IMR-90 (cell line): ENCODE measurements at regions not wholly inside any gene's neighbourhood (a gene's known extent, or its start where the extent isn't known, plus 50 kb on each side); places are given as distances from the start of the nearest gene placed in this dataset.

Source experiments
- ATAC-seq: fragments of 200-7000 bp; cut with Tn5 transposase; 2 replicates; pipeline ENCODE4 v1.9.1; 2020; ENCODE audit warnings: low read depth, mild to moderate bottlenecking, moderate library complexity
- BruUV-seq: library from RNA; stranded (reverse); fragments of 400-500 nt; replicated peaks from 2 replicates; lab custom pipeline; 2021; lab: Mats Ljungman, UMichigan
- CTCF ChIA-PET: fragments of 300-600 bp; formaldehyde crosslinking; extraction: SDS; loops from one replicate; lab custom pipeline; 2021; ENCODE audit warnings: antibody characterized with exemption; lab: Yijun Ruan, JAX
- POLR2A ChIA-PET: fragments of 300-600 bp; sonication (Branson Sonifier 250); formaldehyde crosslinking; loops from one replicate; lab custom pipeline; 2022; ENCODE audit warnings: antibody characterized with exemption; ENCODE audit not compliant: unreplicated experiment; lab: Charles Lee
- DNase-seq: peaks from one replicate; pipeline ENCODE4 v3.0.0; 2013
- H2AFZ ChIP-seq: replicated peaks from 2 replicates; pipeline ENCODE3; 2013; ENCODE audit warnings: low read length, mild to moderate bottlenecking; ENCODE audit not compliant: poor library complexity
- H2AK5ac ChIP-seq: 2 replicates; pipeline ENCODE4 v1.6.1; 2013; ENCODE audit warnings: low read depth, low read length, inconsistent platforms
- H2AK9ac ChIP-seq: replicated peaks from 2 replicates; pipeline ENCODE3; 2013; ENCODE audit warnings: mild to moderate bottlenecking, low read depth, low read length, moderate library complexity; ENCODE audit not compliant: poor library complexity
- H2BK120ac ChIP-seq: 2 replicates; pipeline ENCODE4 v1.6.1; 2013; ENCODE audit warnings: low read depth, low read length, inconsistent platforms
- H2BK15ac ChIP-seq: 3 replicates; pipeline ENCODE4 v1.6.1; 2013; ENCODE audit warnings: low read depth, low read length, inconsistent platforms
- H2BK20ac ChIP-seq: 2 replicates; pipeline ENCODE4 v1.6.1; 2013; ENCODE audit warnings: low read depth, mild to moderate bottlenecking, inconsistent platforms, low read length, moderate library complexity
- H2BK5ac ChIP-seq: 2 replicates; pipeline ENCODE4 v1.6.1; 2013; ENCODE audit warnings: mild to moderate bottlenecking, low read depth, low read length, inconsistent platforms; ENCODE audit not compliant: poor library complexity, severe bottlenecking
- H3K14ac ChIP-seq: replicated peaks from 2 replicates; pipeline ENCODE4 v1.6.1; 2013; ENCODE audit warnings: low read depth, low read length, inconsistent platforms
- H3K18ac ChIP-seq: 2 replicates; pipeline ENCODE4 v1.6.1; 2013; ENCODE audit warnings: low read depth, low read length, control low read depth
- H3K23ac ChIP-seq: 2 replicates; pipeline ENCODE4 v1.6.1; 2013; ENCODE audit warnings: low read depth, low read length, inconsistent platforms
- H3K27ac ChIP-seq: 2 replicates; pipeline ENCODE4 v1.5.1; 2013; ENCODE audit warnings: mild to moderate bottlenecking, control low read depth, low read length; ENCODE audit not compliant: insufficient read depth
- H3K27me3 ChIP-seq: 2 replicates; pipeline ENCODE4 v1.6.1; 2013; ENCODE audit warnings: low read length; ENCODE audit not compliant: control insufficient read depth, insufficient read depth
- H3K36me3 ChIP-seq: 2 replicates; pipeline ENCODE4 v1.6.1; 2013; ENCODE audit warnings: low read length, mixed read lengths; ENCODE audit not compliant: control insufficient read depth, insufficient read depth
- H3K4ac ChIP-seq: 2 replicates; pipeline ENCODE4 v1.6.1; 2013; ENCODE audit warnings: low read depth, low read length, inconsistent platforms
- H3K4me1 ChIP-seq: 2 replicates; pipeline ENCODE4 v1.6.1; 2013; ENCODE audit warnings: low read length, mixed read lengths; ENCODE audit not compliant: control insufficient read depth, insufficient read depth
- H3K4me2 ChIP-seq: 2 replicates; pipeline ENCODE4 v1.6.1; 2013; ENCODE audit warnings: low read depth, mild to moderate bottlenecking, control low read depth, low read length, moderate library complexity
- H3K4me3 ChIP-seq: 2 replicates; pipeline ENCODE4 v1.5.1; 2013; ENCODE audit warnings: low read depth, mild to moderate bottlenecking, control low read depth, low read length, moderate library complexity; ENCODE audit not compliant: insufficient read depth
- H3K56ac ChIP-seq: 2 replicates; pipeline ENCODE4 v1.6.1; 2013; ENCODE audit warnings: low read length, inconsistent platforms; ENCODE audit not compliant: insufficient read depth; ENCODE audit errors: extremely low read depth
- H3K79me1 ChIP-seq, 2 experiments: 2 replicates each; pipeline ENCODE4 v1.6.1; 2013; ENCODE audit warnings: low read length in 2 of 2, inconsistent platforms in 1 of 2, low read depth in 1 of 2
- H3K9ac ChIP-seq: 2 replicates; pipeline ENCODE4 v1.6.1; 2013; ENCODE audit warnings: low read depth, low read length, control low read depth
- H3K9me1 ChIP-seq: 2 replicates; pipeline ENCODE4 v1.6.1; 2013; ENCODE audit warnings: low read length, inconsistent platforms; ENCODE audit not compliant: insufficient read depth
- H3K9me3 ChIP-seq: 2 replicates; pipeline ENCODE4 v1.6.1; 2013; ENCODE audit warnings: low read length; ENCODE audit not compliant: control insufficient read depth, insufficient read depth
- H4K20me1 ChIP-seq: 2 replicates; pipeline ENCODE4 v1.6.1; 2013; ENCODE audit warnings: low read length, inconsistent platforms; ENCODE audit not compliant: insufficient read depth
- H4K5ac ChIP-seq: 2 replicates; pipeline ENCODE4 v1.6.1; 2013; ENCODE audit warnings: mild to moderate bottlenecking, low read depth, low read length, control low read depth
- H4K8ac ChIP-seq, 2 experiments: 2 replicates each; pipeline ENCODE4 v1.6.1; 2013; ENCODE audit warnings: low read depth in 2 of 2, low read length in 2 of 2, control low read depth in 1 of 2, inconsistent platforms in 1 of 2
- H4K91ac ChIP-seq: 2 replicates; pipeline ENCODE4 v1.6.1; 2013; ENCODE audit warnings: low read depth, low read length, inconsistent platforms; ENCODE audit not compliant: insufficient read depth
- BHLHE40 ChIP-seq: fragments of 150-350 bp; IDR thresholded peaks from 2 replicates; pipeline ENCODE4 v1.6.1; 2016; ENCODE audit warnings: mild to moderate bottlenecking, low read depth, low read length
- CEBPB ChIP-seq: IDR thresholded peaks from 2 replicates; pipeline ENCODE4 v1.6.1; 2012; ENCODE audit warnings: low read depth, low read length, improper control_type of control experiment
- CHD1 ChIP-seq: IDR thresholded peaks from 2 replicates; pipeline ENCODE4 v1.6.1; 2012; ENCODE audit warnings: low read depth, low read length, improper control_type of control experiment
- CTCF ChIP-seq: conservative IDR thresholded peaks from 2 replicates; pipeline ENCODE4 v1.5.1; 2012; ENCODE audit warnings: mild to moderate bottlenecking, low read depth, low read length, improper control_type of control experiment
- FOS ChIP-seq: fragments of 150-350 bp; IDR thresholded peaks from 2 replicates; pipeline ENCODE4 v1.6.1; 2016; ENCODE audit warnings: low read depth, low read length
- MAFK ChIP-seq: IDR thresholded peaks from 2 replicates; pipeline ENCODE4 v1.6.1; 2012; ENCODE audit warnings: low read depth, low read length, improper control_type of control experiment
- MAZ ChIP-seq: IDR thresholded peaks from 2 replicates; pipeline ENCODE4 v1.6.1; 2012; ENCODE audit warnings: low read depth, mild to moderate bottlenecking, low read length, improper control_type of control experiment, moderate library complexity, borderline replicate concordance
- MXI1 ChIP-seq: IDR thresholded peaks from 2 replicates; pipeline ENCODE4 v1.6.1; 2012; ENCODE audit warnings: low read depth, mild to moderate bottlenecking, low read length, moderate library complexity, borderline replicate concordance
- NFE2L2 ChIP-seq: fragments of 150-350 bp; IDR thresholded peaks from 2 replicates; pipeline ENCODE4 v1.6.1; 2016; ENCODE audit warnings: low read depth, mild to moderate bottlenecking, low read length
- POLR2A ChIP-seq: IDR thresholded peaks from 2 replicates; pipeline ENCODE4 v1.6.1; 2012; ENCODE audit warnings: mild to moderate bottlenecking, low read depth, low read length
- RAD21 ChIP-seq: IDR thresholded peaks from 2 replicates; pipeline ENCODE4 v1.6.1; 2012; ENCODE audit warnings: low read length, improper control_type of control experiment
- RCOR1 ChIP-seq: IDR thresholded peaks from 2 replicates; pipeline ENCODE4 v1.6.1; 2012; ENCODE audit warnings: mild to moderate bottlenecking, low read length, improper control_type of control experiment; ENCODE audit not compliant: insufficient replicate concordance
- RFX5 ChIP-seq: IDR thresholded peaks from 2 replicates; pipeline ENCODE4 v1.8.0; 2012; ENCODE audit warnings: low read depth, mild to moderate bottlenecking, low read length, moderate library complexity
- SMC3 ChIP-seq: fragments of 150-350 bp; IDR thresholded peaks from 2 replicates; pipeline ENCODE4 v1.6.1; 2016; ENCODE audit warnings: low read depth, mild to moderate bottlenecking, antibody characterized with exemption, low read length, moderate library complexity
- USF2 ChIP-seq: fragments of 150-350 bp; IDR thresholded peaks from 2 replicates; pipeline ENCODE4 v1.6.1; 2017; ENCODE audit warnings: mild to moderate bottlenecking, antibody characterized with exemption, low read length, low read depth
- WGBS, 2 experiments: methylation state at CpG; one replicate each; pipeline versions ENCODE4 v1.1.5 to v1.1.7; 2013; ENCODE audit warnings: missing lambda C conversion rate in 2 of 2; ENCODE audit not compliant: insufficient read length in 1 of 2; ENCODE audit errors: extremely low coverage in 2 of 2; 5-methylcytosine and 5-hydroxymethylcytosine counted together
- dilution Hi-C: fragments of 300-500 bp; cut with HindIII; formaldehyde crosslinking; loops from one replicate; pipeline ENCODE4 v1.14.3; 2018; ENCODE audit warnings: low sequenced_read_pairs; ENCODE audit not compliant: unreplicated experiment
- in situ Hi-C: fragments of 300-500 bp; cut with MboI; formaldehyde crosslinking; loops from 3 replicates; pipeline ENCODE4 v1.14.3; 2019; ENCODE audit warnings: low sequenced_read_pairs, inconsistent platforms, mixed read lengths
- intact Hi-C: fragments of 100-400 bp; cut with micrococcal nuclease; formaldehyde crosslinking; loops from 2 replicates; pipeline ENCODE4 v1.10.0; 2022
- TF ChIP-seq, protein P1 (sequence below): fragments of 150-350 bp; IDR thresholded peaks from 2 replicates; pipeline ENCODE4 v1.6.1; 2016; ENCODE audit warnings: low read depth, mild to moderate bottlenecking, low read length, moderate library complexity, borderline replicate concordance

DNA sequence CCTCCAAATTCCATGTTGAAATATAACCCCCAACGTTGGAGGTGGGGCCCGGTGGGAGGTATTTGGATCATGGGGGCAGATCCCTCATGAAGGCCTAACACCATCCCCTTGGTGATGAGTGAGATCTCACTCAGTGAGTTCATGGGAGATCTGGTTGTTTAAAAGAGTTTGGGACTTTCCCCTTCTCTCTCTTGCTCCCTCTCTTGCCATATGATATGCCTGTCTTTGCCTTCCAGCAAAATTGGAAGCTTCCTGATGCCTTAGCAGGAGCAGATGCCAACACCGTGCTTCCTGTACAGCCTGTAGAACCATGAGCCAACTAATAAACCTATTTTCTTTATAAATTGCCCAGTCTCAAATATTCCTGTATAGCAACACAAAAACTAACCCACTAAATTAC lies 55.7 kb upstream of the CDK1 start:
- ATAC-seq (no peak), DNase-seq (no peak)
- no peak overlapping the region for H2BK15ac ChIP-seq
- no peaks in the 10 kb centered on the region for H3K4me1 ChIP-seq
- intact Hi-C loops, result no loop called here
- no peak overlapping the region for H2AK5ac ChIP-seq
- no peak overlapping the region for H3K27ac ChIP-seq
- no peak overlapping the region for H3K4me3 ChIP-seq
- H3K9ac ChIP-seq, result no peak overlapping the region
- H3K4me2 ChIP-seq, result no peak overlapping the region
- H3K23ac ChIP-seq, result no peak overlapping the region
- no peaks in the 10 kb centered on the region for H3K9me3 ChIP-seq
- in situ Hi-C loops, result no loop called here
- peaks cover 4% of the 10 kb centered on the region for H3K27me3 ChIP-seq
- WGBS, 2 experiments, result no CpG with 5 or more reads among the region's 3 CpGs
- H4K5ac ChIP-seq, result no peak overlapping the region
- ChIA-PET CTCF (interaction anchor here (0.8 kb wide), 1 partner anchor 26 kb away, joined by 3 read pairs; no protein-coding TSS in a partner anchor), POLR2A (no interaction called here)
- H2BK120ac ChIP-seq, result no peak overlapping the region
- TF ChIP-seq CTCF, result no peak
- no peak for TF ChIP-seq FOS
- TF ChIP-seq RFX5, result no peak
- no peak for TF ChIP-seq MXI1
- TF ChIP-seq POLR2A, result no peak
- TF ChIP-seq RAD21, result no peak
- TF ChIP-seq BHLHE40, result no peak
- no peak for TF ChIP-seq MAZ
- TF ChIP-seq, protein P1, sequence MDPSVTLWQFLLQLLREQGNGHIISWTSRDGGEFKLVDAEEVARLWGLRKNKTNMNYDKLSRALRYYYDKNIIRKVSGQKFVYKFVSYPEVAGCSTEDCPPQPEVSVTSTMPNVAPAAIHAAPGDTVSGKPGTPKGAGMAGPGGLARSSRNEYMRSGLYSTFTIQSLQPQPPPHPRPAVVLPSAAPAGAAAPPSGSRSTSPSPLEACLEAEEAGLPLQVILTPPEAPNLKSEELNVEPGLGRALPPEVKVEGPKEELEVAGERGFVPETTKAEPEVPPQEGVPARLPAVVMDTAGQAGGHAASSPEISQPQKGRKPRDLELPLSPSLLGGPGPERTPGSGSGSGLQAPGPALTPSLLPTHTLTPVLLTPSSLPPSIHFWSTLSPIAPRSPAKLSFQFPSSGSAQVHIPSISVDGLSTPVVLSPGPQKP, result no peak
- no peak for TF ChIP-seq CEBPB
- no peak for TF ChIP-seq RCOR1
- no peak for TF ChIP-seq SMC3
- no peak for TF ChIP-seq USF2
- TF ChIP-seq NFE2L2, result no peak
- TF ChIP-seq MAFK, result no peak
- TF ChIP-seq CHD1, result no peak
- H3K4ac ChIP-seq, result no peak overlapping the region
- no peak overlapping the region for H4K91ac ChIP-seq
- H2BK20ac ChIP-seq, result no peak overlapping the region
- H3K9me1 ChIP-seq, result no peaks in the 10 kb centered on the region
- no peaks in the 10 kb centered on the region for H3K79me1 ChIP-seq
- H3K18ac ChIP-seq, result no peak overlapping the region
- no peak overlapping the region for H2AK9ac ChIP-seq
- no peaks in the 10 kb centered on the region for H4K20me1 ChIP-seq
- H3K56ac ChIP-seq, result no peak overlapping the region
- H2AFZ ChIP-seq, result no peak overlapping the region
- dilution Hi-C loops, result no loop called here
- BruUV-seq, result no TSS peak
- no peak overlapping the region for H4K8ac ChIP-seq
- H2BK5ac ChIP-seq, result no peak overlapping the region
- no peaks in the 10 kb centered on the region for H3K36me3 ChIP-seq
- no peak overlapping the region for H3K14ac ChIP-seq
